ENCODE measurements at regions not wholly inside any gene's neighbourhood (a gene's known extent, or its start where the extent isn't known, plus 50 kb on each side); places are given as distances from the start of the nearest gene placed in this dataset.

- no peak for DNase-seq
Measured at GRCh38 chr19:5234412-5234811, 106.2 kb downstream of the PTPRS start.

- no peak for DNase-seq
Measured at GRCh38 chr19:5232798-5233505, 107.7 kb downstream of the PTPRS start.

GRCh38 chr19:5231857-5232678 lies 108.5 kb downstream of the PTPRS start:
- DNase-seq = peak; percentile 29

- no peak for DNase-seq
Measured at GRCh38 chr19:5230730-5231555, 109.7 kb downstream of the PTPRS start.

GRCh38 chr19:5229778-5230335 lies 110.8 kb downstream of the PTPRS start:
- DNase-seq = no peak

- peak; percentile 55 for DNase-seq
Measured at GRCh38 chr19:5228932-5229777, 111.5 kb downstream of the PTPRS start.

GRCh38 chr19:5228490-5228889 lies 112.1 kb downstream of the PTPRS start:
- no peak for DNase-seq

- DNase-seq = peak; percentile 27
Measured at GRCh38 chr19:5225486-5226345, 114.9 kb downstream of the PTPRS start.

- DNase-seq = no peak
Measured at GRCh38 chr19:5224480-5224879, 116.1 kb downstream of the PTPRS start.

- no peak for DNase-seq
Measured at GRCh38 chr19:5222821-5223321, 117.7 kb downstream of the PTPRS start.

GRCh38 chr19:5222178-5222577 lies 118.4 kb downstream of the PTPRS start:
- no peak for DNase-seq

- DNase-seq = no peak
Measured at GRCh38 chr19:5220866-5221265, 119.7 kb downstream of the PTPRS start.

GRCh38 chr19:5220361-5220760 lies 120.3 kb downstream of the PTPRS start:
- DNase-seq = no peak

- DNase-seq = no peak
Measured at GRCh38 chr19:5219551-5220304, 120.9 kb downstream of the PTPRS start.

GRCh38 chr19:5218963-5219530 lies 121.6 kb downstream of the PTPRS start:
- no peak for DNase-seq

- no peak for DNase-seq
Measured at GRCh38 chr19:5218255-5218855, 122.3 kb downstream of the PTPRS start.

GRCh38 chr19:5217171-5217570 lies 123.4 kb downstream of the PTPRS start:
- no peak for DNase-seq

- no peak for DNase-seq
Measured at GRCh38 chr19:5216141-5216847, 124.3 kb downstream of the PTPRS start.

GRCh38 chr19:5215431-5215830 lies 125.2 kb downstream of the PTPRS start:
- DNase-seq = no peak

Data from NCI-H69 (cell line).